PFSK-1 (cell line): ENCODE measurements at regions not wholly inside any gene's neighbourhood (a gene's known extent, or its start where the extent isn't known, plus 50 kb on each side); places are given as distances from the start of the nearest gene placed in this dataset.

ENCODE experiments used
- FOXP2 ChIP-seq: optimal IDR thresholded peaks from 2 replicates; pipeline ENCODE3; 2011; ENCODE audit warnings: borderline replicate concordance, control low read depth, inconsistent platforms; ENCODE audit not compliant: insufficient read depth; ENCODE audit errors: extremely low read length, extremely low read depth
- POLR2AphosphoS5 ChIP-seq: IDR thresholded peaks from 2 replicates; pipeline ENCODE4 v1.6.1; 2012; ENCODE audit warnings: low read depth, mild to moderate bottlenecking, control low read depth, low read length, moderate library complexity
- REST ChIP-seq, 2 experiments: IDR thresholded peaks; 2 replicates each; pipeline versions ENCODE4 v1.6.1 to v1.8.0; 2011 to 2012; ENCODE audit warnings: low read depth in 2 of 2, low read length in 2 of 2, control low read depth in 1 of 2, inconsistent platforms in 1 of 2, mild to moderate bottlenecking in 1 of 2, moderate library complexity in 1 of 2; ENCODE audit not compliant: insufficient read depth in 1 of 2
- SIN3A ChIP-seq: IDR thresholded peaks from 2 replicates; pipeline ENCODE4 v1.6.1; 2012; ENCODE audit warnings: mild to moderate bottlenecking, low read length, moderate library complexity, borderline replicate concordance; ENCODE audit not compliant: insufficient read depth
- TAF1 ChIP-seq: IDR thresholded peaks from 2 replicates; pipeline ENCODE4 v1.6.1; 2012; ENCODE audit warnings: low read length, control low read depth, borderline replicate concordance; ENCODE audit not compliant: insufficient read depth

GRCh38 chr6:156030053-156030452, 574.4 kb upstream of the NOX3 start:
- TF ChIP-seq POLR2AphosphoS5 (no peak), FOXP2 (no peak), REST (IDR thresholded peaks at IDR 0.05; ENCODE audit: insufficient read depth in 1 of 2, low read depth in 2 of 2, low read length in 2 of 2) (no peak), SIN3A (no peak), TAF1 (no peak)

- TF ChIP-seq POLR2AphosphoS5 (no peak), FOXP2 (no peak), REST (IDR thresholded peaks at IDR 0.05; ENCODE audit: insufficient read depth in 1 of 2, low read depth in 2 of 2, low read length in 2 of 2) (no peak), TAF1 (no peak), SIN3A (no peak)
These were observed 573.8 kb upstream of the NOX3 start for GRCh38 chr6:156029286-156029985.

GRCh38 chr6:156028335-156029131, 572.9 kb upstream of the NOX3 start:
- TF ChIP-seq TAF1: no peak
- no peak for TF ChIP-seq POLR2AphosphoS5
- no peak for TF ChIP-seq REST (IDR thresholded peaks at IDR 0.05; ENCODE audit: insufficient read depth in 1 of 2, low read depth in 2 of 2, low read length in 2 of 2)
- TF ChIP-seq SIN3A: no peak
- no peak for TF ChIP-seq FOXP2

GRCh38 chr6:156027248-156027626, 571.6 kb upstream of the NOX3 start:
- no peak for TF ChIP-seq SIN3A
- TF ChIP-seq REST (IDR thresholded peaks at IDR 0.05; ENCODE audit: insufficient read depth in 1 of 2, low read depth in 2 of 2, low read length in 2 of 2): no peak
- no peak for TF ChIP-seq POLR2AphosphoS5
- no peak for TF ChIP-seq TAF1
- TF ChIP-seq FOXP2: no peak
